Activated CD8-positive, alpha-beta T cell treated with anti-CD3 and anti-CD28 coated beads for 36 hours (primary cell): ENCODE measurements at regions not wholly inside any gene's neighbourhood (a gene's known extent, or its start where the extent isn't known, plus 50 kb on each side); places are given as distances from the start of the nearest gene placed in this dataset. TPM values are rescaled to one million over a fixed set of nuclear protein-coding genes. Genes with fewer than 3 reads are reported as not detected.

Source experiments
- ATAC-seq: fragments of 200-7000 bp; cut with Tn5 transposase; one replicate; pipeline ENCODE4 v1.10.0; 2021; ENCODE audit warnings: mild to moderate bottlenecking, moderate library complexity
- CTCF ChIA-PET: fragments of 350-600 bp; sonication (Branson Sonifier 250); formaldehyde crosslinking; loops from one replicate; lab custom pipeline; 2021; ENCODE audit warnings: antibody characterized with exemption; lab: Charles Lee
- POLR2A ChIA-PET: fragments of 350-600 bp; sonication (Branson Sonifier 250); formaldehyde crosslinking; loops from one replicate; lab custom pipeline; 2021; ENCODE audit warnings: antibody characterized with exemption; lab: Charles Lee
- DNase-seq: peaks from one replicate; pipeline ENCODE4 v3.0.0-alpha.2; 2020
- H3K27ac Mint-ChIP-seq: one replicate; pipeline ENCODE4 v1.8.0; 2021; ENCODE audit warnings: mild to moderate bottlenecking, mixed read lengths
- H3K27me3 Mint-ChIP-seq: one replicate; pipeline ENCODE4 v1.8.0; 2021; ENCODE audit warnings: mixed read lengths
- H3K36me3 Mint-ChIP-seq: one replicate; pipeline ENCODE4 v1.8.0; 2021; ENCODE audit warnings: low read depth, mixed read lengths
- H3K4me1 Mint-ChIP-seq: one replicate; pipeline ENCODE4 v1.8.0; 2021; ENCODE audit warnings: low read depth, mixed read lengths
- H3K4me3 Mint-ChIP-seq: one replicate; pipeline ENCODE4 v1.8.0; 2021; ENCODE audit warnings: mild to moderate bottlenecking, moderate library complexity, mixed read lengths
- H3K9me3 Mint-ChIP-seq: one replicate; pipeline ENCODE4 v1.8.0; 2021; ENCODE audit warnings: mixed read lengths
- CTCF ChIP-seq: fragments of 200-600 bp; IDR thresholded peaks from one replicate; pipeline ENCODE4 v1.8.0; 2022; ENCODE audit warnings: antibody characterized with exemption, mild to moderate bottlenecking
- intact Hi-C: fragments of 100-400 bp; cut with micrococcal nuclease; formaldehyde crosslinking; loops from one replicate; pipeline ENCODE4 v1.10.0; 2022
- microRNA-seq: library from miRNA; unstranded; fragments of <30 nt; microRNA quantifications from one replicate; pipeline ENCODE4 v1.2.0, GENCODE V29; 2022; ENCODE audit warnings: borderline microRNAs expressed, borderline replicate concordance

- CTCF ChIA-PET, result no interaction called here
- no peaks in the 10 kb centered on the region for H3K36me3 Mint-ChIP-seq
- ATAC-seq, result no peak
- no peaks in the 10 kb centered on the region for H3K27me3 Mint-ChIP-seq
- POLR2A ChIA-PET, result no interaction called here
- no peak overlapping the region for H3K27ac Mint-ChIP-seq
- no peak overlapping the region for H3K4me3 Mint-ChIP-seq
- intact Hi-C loops, result no loop called here
- DNase-seq, result no peak
- H3K4me1 Mint-ChIP-seq, result no peaks in the 10 kb centered on the region
- H3K9me3 Mint-ChIP-seq, result no peaks in the 10 kb centered on the region
- TF ChIP-seq CTCF, result no peak
These were observed 211.8 kb downstream of the EPHA4 start for GRCh38 chr2:221360312-221360711.

- no peak for DNase-seq
- Mint-ChIP-seq H3K36me3 (no peaks in the 10 kb centered on the region), H3K4me1 (no peaks in the 10 kb centered on the region), H3K9me3 (no peaks in the 10 kb centered on the region), H3K27ac (no peak overlapping the region), H3K4me3 (no peak overlapping the region), H3K27me3 (no peaks in the 10 kb centered on the region)
- ChIA-PET CTCF (no interaction called here), POLR2A (no interaction called here)
- ATAC-seq, result no peak
- no peak for TF ChIP-seq CTCF
- intact Hi-C loops, result no loop called here
These were observed 211.4 kb downstream of the EPHA4 start for GRCh38 chr2:221360742-221361141.

- POLR2A ChIA-PET, result no interaction called here
- DNase-seq (no peak), ATAC-seq (no peak)
- Mint-ChIP-seq H3K36me3 (no peaks in the 10 kb centered on the region), H3K4me3 (no peak overlapping the region), H3K9me3 (no peaks in the 10 kb centered on the region), H3K27ac (no peak overlapping the region), H3K4me1 (no peaks in the 10 kb centered on the region), H3K27me3 (no peaks in the 10 kb centered on the region)
- CTCF ChIA-PET, result no interaction called here
- intact Hi-C loops, result no loop called here
- TF ChIP-seq CTCF, result no peak
These were observed 210.5 kb downstream of the EPHA4 start for GRCh38 chr2:221361633-221362032.

GRCh38 chr2:221364672-221365071, 207.4 kb downstream of the EPHA4 start:
- TF ChIP-seq CTCF, result no peak
- DNase-seq (no peak), ATAC-seq (no peak)
- Mint-ChIP-seq H3K4me1 (no peaks in the 10 kb centered on the region), H3K9me3 (no peaks in the 10 kb centered on the region), H3K27me3 (no peaks in the 10 kb centered on the region), H3K36me3 (no peaks in the 10 kb centered on the region), H3K4me3 (no peak overlapping the region), H3K27ac (no peak overlapping the region)
- CTCF ChIA-PET, result no interaction called here
- POLR2A ChIA-PET, result no interaction called here
- intact Hi-C loops, result no loop called here

Small RNA genes lying in the stretch of these regions (microRNA-seq; reads per million reads assigned to microRNA genes)
- gene MIR4268, result not detected
